ENCODE measurements at regions not wholly inside any gene's neighbourhood (a gene's known extent, or its start where the extent isn't known, plus 50 kb on each side); places are given as distances from the start of the nearest gene placed in this dataset.

DNA sequence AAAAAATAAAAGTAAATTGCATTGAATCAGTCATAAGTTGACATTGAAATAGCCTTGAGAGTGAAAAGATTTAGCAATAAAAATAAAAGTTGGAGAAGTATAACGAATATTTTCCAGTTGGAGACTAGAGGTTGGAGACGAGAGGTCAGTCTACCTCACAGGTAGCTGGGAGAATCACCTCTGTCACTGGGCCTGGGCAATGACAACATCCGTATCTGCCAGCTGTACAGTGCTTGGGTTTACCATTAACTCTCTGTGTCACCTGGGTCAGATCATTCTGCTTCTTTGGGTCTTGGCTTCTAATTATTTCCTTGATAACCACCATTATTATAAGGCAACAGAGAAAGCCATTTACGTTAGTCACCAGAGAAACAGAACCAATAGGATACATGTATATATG is 62.0 kb upstream of the STEAP4 start:
- H2AFZ ChIP-seq (ENCODE audit: low read length), result no peak overlapping the region
- H3K9ac ChIP-seq (ENCODE audit: insufficient read depth, low read depth, low read length), result no peak overlapping the region
- DNase-seq (ENCODE audit: low spot score) (no peak), FAIRE-seq (no peak), ATAC-seq (no peak)
- H3K27me3 ChIP-seq (ENCODE audit: control insufficient read depth in 1 of 2, insufficient read depth in 2 of 2, low read length in 2 of 2), result no peaks in the 10 kb centered on the region
- no peaks in the 10 kb centered on the region for H3K79me2 ChIP-seq (ENCODE audit: insufficient read depth, low read length)
- ChIA-PET POLR2A (no interaction called here), CTCF (ENCODE audit: low intra/inter-chr PET ratio, low total read pairs) (no interaction called here)
- intact Hi-C loops (cut with micrococcal nuclease; ENCODE audit: unreplicated experiment) (no loop called here), in situ Hi-C loops (cut with HindIII; ENCODE audit: extremely low pct_ligation_motif_present, low pct_unique_long_range_greater_than_20kb) (no loop called here)
- no TSS peak for BruUV-seq (replicated peaks)
- H3K4me3 ChIP-seq (replicated peaks in 1 of 3; ENCODE audit: insufficient read depth in 1 of 3, low read depth in 2 of 3, low read length in 3 of 3), result no peak overlapping the region
- no peak overlapping the region for H3K27ac ChIP-seq (ENCODE audit: extremely low read length, insufficient read depth, low read length)
- no peaks in the 10 kb centered on the region for H3K4me1 ChIP-seq (ENCODE audit: insufficient read depth, low read length)
- no peaks in the 10 kb centered on the region for H4K20me1 ChIP-seq (ENCODE audit: insufficient read depth, low read length)
- H3K4me2 ChIP-seq (ENCODE audit: low read depth, low read length), result no peak overlapping the region
- 8% methylated on average over 4 of the region's 4 CpGs for WGBS (ENCODE audit: low lambda C conversion rate)
- H3K9me3 ChIP-seq (ENCODE audit: low read length), result no peaks in the 10 kb centered on the region
- H3K36me3 ChIP-seq (replicated peaks in 1 of 2; ENCODE audit: control insufficient read depth in 1 of 2, insufficient read depth in 2 of 2, low read length in 2 of 2), result no peaks in the 10 kb centered on the region
- TF ChIP-seq RBFOX2 (IDR thresholded peaks at IDR 0.05; ENCODE audit: low read depth, low read length), result no peak
- TF ChIP-seq PHF5A (CRISPR knock-in tag; IDR thresholded peaks at IDR 0.05; ENCODE audit: low read depth, unreplicated experiment), result no peak
- TF ChIP-seq, protein P1, sequence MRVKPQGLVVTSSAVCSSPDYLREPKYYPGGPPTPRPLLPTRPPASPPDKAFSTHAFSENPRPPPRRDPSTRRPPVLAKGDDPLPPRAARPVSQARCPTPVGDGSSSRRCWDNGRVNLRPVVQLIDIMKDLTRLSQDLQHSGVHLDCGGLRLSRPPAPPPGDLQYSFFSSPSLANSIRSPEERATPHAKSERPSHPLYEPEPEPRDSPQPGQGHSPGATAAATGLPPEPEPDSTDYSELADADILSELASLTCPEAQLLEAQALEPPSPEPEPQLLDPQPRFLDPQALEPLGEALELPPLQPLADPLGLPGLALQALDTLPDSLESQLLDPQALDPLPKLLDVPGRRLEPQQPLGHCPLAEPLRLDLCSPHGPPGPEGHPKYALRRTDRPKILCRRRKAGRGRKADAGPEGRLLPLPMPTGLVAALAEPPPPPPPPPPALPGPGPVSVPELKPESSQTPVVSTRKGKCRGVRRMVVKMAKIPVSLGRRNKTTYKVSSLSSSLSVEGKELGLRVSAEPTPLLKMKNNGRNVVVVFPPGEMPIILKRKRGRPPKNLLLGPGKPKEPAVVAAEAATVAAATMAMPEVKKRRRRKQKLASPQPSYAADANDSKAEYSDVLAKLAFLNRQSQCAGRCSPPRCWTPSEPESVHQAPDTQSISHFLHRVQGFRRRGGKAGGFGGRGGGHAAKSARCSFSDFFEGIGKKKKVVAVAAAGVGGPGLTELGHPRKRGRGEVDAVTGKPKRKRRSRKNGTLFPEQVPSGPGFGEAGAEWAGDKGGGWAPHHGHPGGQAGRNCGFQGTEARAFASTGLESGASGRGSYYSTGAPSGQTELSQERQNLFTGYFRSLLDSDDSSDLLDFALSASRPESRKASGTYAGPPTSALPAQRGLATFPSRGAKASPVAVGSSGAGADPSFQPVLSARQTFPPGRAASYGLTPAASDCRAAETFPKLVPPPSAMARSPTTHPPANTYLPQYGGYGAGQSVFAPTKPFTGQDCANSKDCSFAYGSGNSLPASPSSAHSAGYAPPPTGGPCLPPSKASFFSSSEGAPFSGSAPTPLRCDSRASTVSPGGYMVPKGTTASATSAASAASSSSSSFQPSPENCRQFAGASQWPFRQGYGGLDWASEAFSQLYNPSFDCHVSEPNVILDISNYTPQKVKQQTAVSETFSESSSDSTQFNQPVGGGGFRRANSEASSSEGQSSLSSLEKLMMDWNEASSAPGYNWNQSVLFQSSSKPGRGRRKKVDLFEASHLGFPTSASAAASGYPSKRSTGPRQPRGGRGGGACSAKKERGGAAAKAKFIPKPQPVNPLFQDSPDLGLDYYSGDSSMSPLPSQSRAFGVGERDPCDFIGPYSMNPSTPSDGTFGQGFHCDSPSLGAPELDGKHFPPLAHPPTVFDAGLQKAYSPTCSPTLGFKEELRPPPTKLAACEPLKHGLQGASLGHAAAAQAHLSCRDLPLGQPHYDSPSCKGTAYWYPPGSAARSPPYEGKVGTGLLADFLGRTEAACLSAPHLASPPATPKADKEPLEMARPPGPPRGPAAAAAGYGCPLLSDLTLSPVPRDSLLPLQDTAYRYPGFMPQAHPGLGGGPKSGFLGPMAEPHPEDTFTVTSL (CRISPR knock-in tag; IDR thresholded peaks at IDR 0.05; ENCODE audit: borderline replicate concordance), result no peak
- no peak for TF ChIP-seq CBX2 (IDR thresholded peaks at IDR 0.05; ENCODE audit: low read depth, low read length)
- TF ChIP-seq CBX2 (CRISPR knock-in tag; IDR thresholded peaks at IDR 0.05; ENCODE audit: low read depth), result no peak
- TF ChIP-seq STAG1 (CRISPR knock-in tag; IDR thresholded peaks at IDR 0.05), result no peak
- no peak for TF ChIP-seq ZNF570 (CRISPR knock-in tag; IDR thresholded peaks at IDR 0.05; ENCODE audit: borderline replicate concordance)
- TF ChIP-seq EZH2 (conservative IDR thresholded peaks at IDR 0.05; ENCODE audit: low read depth, low read length), result no peak
- no peak for TF ChIP-seq ZSCAN30 (CRISPR knock-in tag; IDR thresholded peaks at IDR 0.05)
- TF ChIP-seq, protein P2, sequence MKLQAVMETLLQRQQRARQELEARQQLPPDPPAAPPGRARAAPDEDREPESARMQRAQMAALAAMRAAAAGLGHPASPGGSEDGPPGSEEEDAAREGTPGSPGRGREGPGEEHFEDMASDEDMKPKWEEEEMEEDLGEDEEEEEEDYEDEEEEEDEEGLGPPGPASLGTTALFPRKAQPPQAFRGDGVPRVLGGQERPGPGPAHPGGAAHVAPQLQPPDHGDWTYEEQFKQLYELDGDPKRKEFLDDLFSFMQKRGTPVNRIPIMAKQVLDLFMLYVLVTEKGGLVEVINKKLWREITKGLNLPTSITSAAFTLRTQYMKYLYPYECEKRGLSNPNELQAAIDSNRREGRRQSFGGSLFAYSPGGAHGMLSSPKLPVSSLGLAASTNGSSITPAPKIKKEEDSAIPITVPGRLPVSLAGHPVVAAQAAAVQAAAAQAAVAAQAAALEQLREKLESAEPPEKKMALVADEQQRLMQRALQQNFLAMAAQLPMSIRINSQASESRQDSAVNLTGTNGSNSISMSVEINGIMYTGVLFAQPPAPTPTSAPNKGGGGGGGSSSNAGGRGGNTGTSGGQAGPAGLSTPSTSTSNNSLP (IDR thresholded peaks at IDR 0.05; ENCODE audit: low read depth, low read length), result no peak
- TF ChIP-seq ETS1 (CRISPR knock-in tag; IDR thresholded peaks at IDR 0.05), result no peak
- TF ChIP-seq, protein P3, sequence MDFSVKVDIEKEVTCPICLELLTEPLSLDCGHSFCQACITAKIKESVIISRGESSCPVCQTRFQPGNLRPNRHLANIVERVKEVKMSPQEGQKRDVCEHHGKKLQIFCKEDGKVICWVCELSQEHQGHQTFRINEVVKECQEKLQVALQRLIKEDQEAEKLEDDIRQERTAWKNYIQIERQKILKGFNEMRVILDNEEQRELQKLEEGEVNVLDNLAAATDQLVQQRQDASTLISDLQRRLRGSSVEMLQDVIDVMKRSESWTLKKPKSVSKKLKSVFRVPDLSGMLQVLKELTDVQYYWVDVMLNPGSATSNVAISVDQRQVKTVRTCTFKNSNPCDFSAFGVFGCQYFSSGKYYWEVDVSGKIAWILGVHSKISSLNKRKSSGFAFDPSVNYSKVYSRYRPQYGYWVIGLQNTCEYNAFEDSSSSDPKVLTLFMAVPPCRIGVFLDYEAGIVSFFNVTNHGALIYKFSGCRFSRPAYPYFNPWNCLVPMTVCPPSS (IDR thresholded peaks at IDR 0.05), result no peak
- no peak for TF ChIP-seq ZNF33B (CRISPR knock-in tag; IDR thresholded peaks at IDR 0.05)
- TF ChIP-seq ZEB1 (IDR thresholded peaks at IDR 0.05; ENCODE audit: insufficient replicate concordance, low read depth), result no peak
- no peak for TF ChIP-seq ZSCAN21 (CRISPR knock-in tag; IDR thresholded peaks at IDR 0.05; ENCODE audit: borderline replicate concordance)
- no peak for TF ChIP-seq ZNF263 (CRISPR knock-in tag; IDR thresholded peaks at IDR 0.05)
- no peak for TF ChIP-seq GATA4 (IDR thresholded peaks at IDR 0.05; ENCODE audit: borderline replicate concordance, low read depth)
